ENCODE measurements at regions not wholly inside any gene's neighbourhood (a gene's known extent, or its start where the extent isn't known, plus 50 kb on each side); places are given as distances from the start of the nearest gene placed in this dataset.

GRCh38 chr1:177573901-177574300, 396.0 kb downstream of the SEC16B start:
- no peak for ATAC-seq
- no TSS peak for BruUV-seq (replicated peaks)
- Histone ChIP-seq H3K9ac (ENCODE audit: insufficient read depth, low read depth, low read length) (no peak overlapping the region), H3K4me1 (ENCODE audit: insufficient read depth, low read length) (peaks cover 18% of the 10 kb centered on the region), H3K27ac (ENCODE audit: extremely low read length, insufficient read depth, low read length) (no peak overlapping the region), H3K9me3 (ENCODE audit: low read length) (no peaks in the 10 kb centered on the region), H3K36me3 (replicated peaks in 1 of 2; ENCODE audit: control insufficient read depth in 1 of 2, insufficient read depth in 2 of 2, low read length in 2 of 2) (no peaks in the 10 kb centered on the region), H3K79me2 (ENCODE audit: insufficient read depth, low read length) (no peaks in the 10 kb centered on the region), H3K27me3 (ENCODE audit: control insufficient read depth in 1 of 2, insufficient read depth in 2 of 2, low read length in 2 of 2) (no peaks in the 10 kb centered on the region), H2AFZ (ENCODE audit: low read length) (no peak overlapping the region), H3K4me2 (ENCODE audit: low read depth, low read length) (no peak overlapping the region), H4K20me1 (ENCODE audit: insufficient read depth, low read length) (no peaks in the 10 kb centered on the region), H3K4me3 (replicated peaks in 1 of 3; ENCODE audit: insufficient read depth in 1 of 3, low read depth in 2 of 3, low read length in 3 of 3) (no peak overlapping the region)
- TF ChIP-seq CBX5 (CRISPR knock-in tag; IDR thresholded peaks at IDR 0.05; ENCODE audit: borderline replicate concordance): no peak
- no peak for TF ChIP-seq ZNF207 (IDR thresholded peaks at IDR 0.05; ENCODE audit: borderline replicate concordance)
- no peak for TF ChIP-seq TBX3 (IDR thresholded peaks at IDR 0.05; ENCODE audit: borderline replicate concordance)
- no peak for TF ChIP-seq LRRFIP1 (CRISPR knock-in tag; conservative IDR thresholded peaks at IDR 0.05)
- TF ChIP-seq ZNF235 (CRISPR knock-in tag; IDR thresholded peaks at IDR 0.05; ENCODE audit: borderline replicate concordance): no peak
- TF ChIP-seq KAT8 (CRISPR knock-in tag; IDR thresholded peaks at IDR 0.05): no peak
- no peak for TF ChIP-seq SP5 (CRISPR knock-in tag; IDR thresholded peaks at IDR 0.05; ENCODE audit: borderline replicate concordance, low read depth)
- TF ChIP-seq ZSCAN9 (CRISPR knock-in tag; IDR thresholded peaks at IDR 0.05; ENCODE audit: borderline replicate concordance): no peak
- no peak for TF ChIP-seq POLR2AphosphoS2 (IDR thresholded peaks at IDR 0.05; ENCODE audit: low read depth, low read length)
- no peak for DNase-seq (ENCODE audit: low spot score)
- POLR2A ChIA-PET: no interaction called here
- in situ Hi-C loops (cut with HindIII; ENCODE audit: extremely low pct_ligation_motif_present, low pct_unique_long_range_greater_than_20kb): no loop called here
- 11% methylated on average over 2 of the region's 2 CpGs for WGBS (ENCODE audit: low lambda C conversion rate)
- CTCF ChIA-PET (ENCODE audit: low intra/inter-chr PET ratio, low total read pairs): no interaction called here
- no peak for FAIRE-seq
- intact Hi-C loops (cut with micrococcal nuclease; ENCODE audit: unreplicated experiment): no loop called here

All from HepG2 (cell line).